ENCODE measurements at regions not wholly inside any gene's neighbourhood (a gene's known extent, or its start where the extent isn't known, plus 50 kb on each side); places are given as distances from the start of the nearest gene placed in this dataset.

GRCh38 chr14:101135796-101136742 is 232.5 kb upstream of the RTL1 start:
- TF ChIP-seq CTCF (IDR thresholded peaks at IDR 0.05; ENCODE audit: insufficient read depth, low read length, poor library complexity, severe bottlenecking) = no peak
- Histone ChIP-seq H3K4me3 (ENCODE audit: low read depth, low read length) (no peak overlapping the region), H3K27me3 (ENCODE audit: control insufficient read depth, insufficient read depth, low read length) (peaks cover under 1% of the 10 kb centered on the region), H3K36me3 (ENCODE audit: control insufficient read depth, insufficient read depth, low read length) (no peaks in the 10 kb centered on the region)
- DNase-seq (ENCODE audit: low read depth) = no peak

GRCh38 chr14:101137234-101137633 is 233.7 kb upstream of the RTL1 start:
- no peak for DNase-seq (ENCODE audit: low read depth)
- Histone ChIP-seq H3K27me3 (ENCODE audit: control insufficient read depth, insufficient read depth, low read length) (no peaks in the 10 kb centered on the region), H3K36me3 (ENCODE audit: control insufficient read depth, insufficient read depth, low read length) (no peaks in the 10 kb centered on the region), H3K4me3 (ENCODE audit: low read depth, low read length) (no peak overlapping the region)
- no peak for TF ChIP-seq CTCF (IDR thresholded peaks at IDR 0.05; ENCODE audit: insufficient read depth, low read length, poor library complexity, severe bottlenecking)

GRCh38 chr14:101147848-101148247 is 244.3 kb upstream of the RTL1 start:
- Histone ChIP-seq H3K36me3 (ENCODE audit: control insufficient read depth, insufficient read depth, low read length) (no peaks in the 10 kb centered on the region), H3K4me3 (ENCODE audit: low read depth, low read length) (no peak overlapping the region), H3K27me3 (ENCODE audit: control insufficient read depth, insufficient read depth, low read length) (peaks cover 4% of the 10 kb centered on the region)
- DNase-seq (ENCODE audit: low read depth) = no peak
- TF ChIP-seq CTCF (IDR thresholded peaks at IDR 0.05; ENCODE audit: insufficient read depth, low read length, poor library complexity, severe bottlenecking) = no peak

GRCh38 chr14:101150039-101150610 is 246.6 kb upstream of the RTL1 start:
- peaks cover 4% of the 10 kb centered on the region for H3K27me3 ChIP-seq (ENCODE audit: control insufficient read depth, insufficient read depth, low read length)
- DNase-seq (ENCODE audit: low read depth) = no peak
- no peak overlapping the region for H3K4me3 ChIP-seq (ENCODE audit: low read depth, low read length)
- H3K36me3 ChIP-seq (ENCODE audit: control insufficient read depth, insufficient read depth, low read length) = no peaks in the 10 kb centered on the region
- TF ChIP-seq CTCF (IDR thresholded peaks at IDR 0.05; ENCODE audit: insufficient read depth, low read length, poor library complexity, severe bottlenecking) = no peak

- Histone ChIP-seq H3K27me3 (ENCODE audit: control insufficient read depth, insufficient read depth, low read length) (peaks cover 4% of the 10 kb centered on the region), H3K36me3 (ENCODE audit: control insufficient read depth, insufficient read depth, low read length) (no peaks in the 10 kb centered on the region), H3K4me3 (ENCODE audit: low read depth, low read length) (no peak overlapping the region)
- no peak for DNase-seq (ENCODE audit: low read depth)
- no peak for TF ChIP-seq CTCF (IDR thresholded peaks at IDR 0.05; ENCODE audit: insufficient read depth, low read length, poor library complexity, severe bottlenecking)
Observed at GRCh38 chr14:101151226-101151926, 247.9 kb upstream of the RTL1 start.

Measured in kidney epithelial cell (primary cell).